GM19351 (cell line): ENCODE measurements at regions not wholly inside any gene's neighbourhood (a gene's known extent, or its start where the extent isn't known, plus 50 kb on each side); places are given as distances from the start of the nearest gene placed in this dataset.

Experiments
- ATAC-seq: cut with Tn5 transposase; IDR thresholded peaks from one replicate; pipeline ENCODE4 v1.9.1; 2021; ENCODE audit warnings: mild to moderate bottlenecking, moderate library complexity; ENCODE audit not compliant: unreplicated experiment

DNA sequence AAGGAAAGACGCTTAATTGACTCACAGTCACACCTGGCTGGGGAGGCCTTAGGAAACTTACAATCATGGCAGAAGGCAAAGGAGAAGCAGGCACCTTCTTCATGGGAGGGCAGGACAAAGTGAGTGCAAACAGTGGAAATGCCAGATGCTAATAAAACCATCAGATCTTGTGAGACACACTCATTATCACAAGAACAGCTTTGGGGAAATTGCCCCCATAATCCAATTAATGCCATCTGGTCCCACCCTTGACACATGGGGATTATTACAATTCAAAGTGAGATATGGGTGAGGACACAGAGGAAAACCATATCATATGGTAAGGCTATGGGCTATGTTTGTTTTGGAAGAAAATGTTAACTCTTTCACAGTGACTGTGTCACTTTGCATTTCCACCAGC is 1272.5 kb upstream of the CELF2 start:
- ATAC-seq, result no peak

DNA sequence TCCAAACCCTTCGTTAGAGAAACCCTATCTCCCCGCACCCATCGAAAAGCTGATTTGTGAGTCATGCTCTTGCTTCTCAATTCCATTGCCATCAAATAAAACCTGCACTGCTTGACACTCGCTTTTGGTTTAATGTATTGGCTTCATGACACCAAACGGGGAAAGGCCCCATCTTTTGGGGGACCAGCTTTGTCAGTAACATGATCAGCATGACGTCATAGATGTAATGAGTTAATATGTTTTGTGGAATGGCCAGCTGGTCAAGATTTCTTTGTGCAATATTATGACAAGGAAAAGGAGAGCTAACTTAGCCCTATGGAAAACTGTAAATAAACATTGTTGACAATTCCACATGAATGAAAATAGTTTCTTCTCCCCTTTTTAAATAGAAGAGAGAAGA is 1260.5 kb upstream of the CELF2 start:
- no peak for ATAC-seq

DNA sequence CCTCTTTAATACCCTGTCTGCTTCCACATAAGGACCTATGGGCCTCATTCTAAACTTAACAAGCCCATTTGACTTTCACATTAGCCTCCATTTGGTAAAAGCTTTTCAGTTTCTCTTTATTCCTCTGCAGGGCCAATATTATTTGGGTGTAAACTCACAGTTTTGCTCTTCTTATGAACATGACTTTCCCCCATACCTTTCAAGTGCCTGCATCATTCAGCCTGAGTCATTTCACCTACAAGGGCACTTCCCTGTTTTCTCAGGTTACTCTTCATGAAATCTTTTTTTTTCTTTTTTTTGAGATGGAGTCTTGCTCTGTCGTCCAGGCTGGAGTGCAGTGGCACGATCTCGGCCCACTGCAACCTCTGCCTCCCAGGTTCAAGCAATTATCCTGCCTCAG is 1258.1 kb upstream of the CELF2 start:
- ATAC-seq, result no peak

DNA sequence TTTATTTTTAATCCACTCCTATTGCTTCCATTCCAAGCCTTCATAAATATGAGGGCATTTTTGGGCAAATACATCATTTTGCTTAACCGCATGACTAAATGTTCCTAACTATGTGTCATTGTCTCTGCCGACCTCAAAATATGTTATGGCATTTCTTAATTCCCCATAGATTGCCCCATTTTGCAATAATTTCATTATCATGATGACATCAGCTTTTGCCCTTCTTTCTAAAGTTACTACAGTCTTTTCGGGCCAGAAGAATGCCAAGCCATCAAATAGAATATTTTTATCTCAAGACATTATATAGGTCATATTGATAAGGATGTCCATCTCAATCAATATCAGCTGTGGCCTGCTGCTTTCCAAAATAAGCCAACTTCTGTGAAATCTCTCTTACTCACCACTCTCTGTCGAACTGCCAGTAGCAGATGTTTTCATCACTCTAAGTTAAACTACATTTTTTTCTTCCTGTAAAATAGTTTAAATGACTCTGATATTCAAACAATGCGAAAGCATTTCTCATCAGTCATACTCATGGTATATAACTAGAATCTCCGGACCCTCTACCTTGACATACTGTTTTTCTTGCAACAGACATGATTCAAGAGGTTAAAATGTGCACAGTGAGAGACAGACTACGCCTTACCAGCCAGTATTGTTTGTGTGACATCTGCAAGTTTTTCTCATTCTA is 1254.6 kb upstream of the CELF2 start:
- no peak for ATAC-seq

DNA sequence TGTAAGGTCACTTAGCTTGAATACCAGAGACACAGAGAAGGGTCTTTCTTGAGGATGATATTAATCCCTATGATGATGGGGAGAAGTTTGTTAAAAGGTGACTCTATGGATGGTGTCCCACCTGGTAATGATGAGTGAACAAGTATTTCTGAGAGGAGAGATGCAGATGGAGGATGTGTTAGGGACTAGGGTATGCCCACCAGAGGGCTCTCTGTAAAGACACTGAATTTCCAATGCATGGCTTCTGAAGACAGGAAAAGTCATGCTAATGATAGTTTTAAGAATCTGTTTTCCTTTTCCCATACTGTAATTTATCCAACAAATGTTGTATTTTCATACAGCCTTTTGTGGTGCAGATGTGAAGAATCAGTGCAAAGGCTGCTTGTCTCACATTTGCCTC is 1250.9 kb upstream of the CELF2 start:
- no peak for ATAC-seq

DNA sequence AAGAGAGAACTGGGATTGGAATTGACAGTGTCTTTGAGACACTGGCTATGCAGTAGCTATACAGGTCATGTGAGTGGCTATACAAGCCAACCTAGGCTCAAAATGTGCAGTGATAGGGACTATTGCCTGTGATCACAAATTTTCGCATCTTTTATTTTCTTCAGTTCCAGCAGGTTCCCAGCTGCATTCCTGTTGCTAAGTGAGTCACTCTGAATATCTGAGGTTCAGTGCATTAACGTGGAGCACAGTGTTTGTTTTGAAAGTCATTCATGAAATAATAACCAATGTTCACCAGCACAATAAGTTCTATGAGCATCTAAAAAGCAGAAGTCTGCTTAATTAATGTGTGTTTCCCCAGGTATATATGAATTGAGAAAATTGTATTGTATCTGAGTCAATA is 1236.0 kb upstream of the CELF2 start:
- no peak for ATAC-seq

DNA sequence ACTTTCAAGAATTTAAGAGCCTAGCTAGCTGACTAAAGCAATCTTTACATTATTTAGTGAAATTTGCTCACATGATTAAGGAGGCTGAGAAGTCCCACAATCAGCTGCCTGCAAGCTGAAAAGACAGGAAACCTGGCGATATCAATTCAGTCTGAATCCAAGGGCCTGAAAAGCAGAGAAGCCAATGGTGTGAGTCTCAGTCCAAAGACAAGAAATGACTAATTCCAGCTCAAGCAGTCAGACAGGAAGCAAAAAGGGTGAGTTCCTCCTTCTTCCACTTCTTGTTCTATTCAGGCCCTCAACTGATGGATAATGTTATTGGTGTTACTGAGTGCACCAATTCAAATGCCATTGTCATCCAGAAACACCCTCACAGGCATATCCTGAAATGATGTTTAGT is 1231.6 kb upstream of the CELF2 start:
- ATAC-seq, result no peak

DNA sequence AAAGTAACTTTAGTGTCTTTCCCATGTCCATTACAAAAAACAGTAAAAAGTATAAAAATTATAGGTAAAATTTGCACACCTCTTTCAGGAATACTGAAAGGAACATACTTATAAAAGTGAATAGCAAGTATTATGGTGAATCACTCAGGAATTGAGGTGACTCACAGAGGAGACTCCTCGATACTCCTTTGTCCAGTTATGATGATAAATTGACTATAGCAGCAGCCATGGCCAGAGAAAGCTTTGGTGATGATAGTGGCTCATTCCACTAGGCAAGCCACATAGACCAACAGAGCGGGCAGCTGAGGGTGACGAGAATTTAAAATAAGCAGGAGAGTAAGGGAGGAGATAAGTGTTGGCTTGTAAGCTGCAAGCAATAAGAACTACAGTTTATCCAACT is 1231.1 kb upstream of the CELF2 start:
- ATAC-seq, result no peak

DNA sequence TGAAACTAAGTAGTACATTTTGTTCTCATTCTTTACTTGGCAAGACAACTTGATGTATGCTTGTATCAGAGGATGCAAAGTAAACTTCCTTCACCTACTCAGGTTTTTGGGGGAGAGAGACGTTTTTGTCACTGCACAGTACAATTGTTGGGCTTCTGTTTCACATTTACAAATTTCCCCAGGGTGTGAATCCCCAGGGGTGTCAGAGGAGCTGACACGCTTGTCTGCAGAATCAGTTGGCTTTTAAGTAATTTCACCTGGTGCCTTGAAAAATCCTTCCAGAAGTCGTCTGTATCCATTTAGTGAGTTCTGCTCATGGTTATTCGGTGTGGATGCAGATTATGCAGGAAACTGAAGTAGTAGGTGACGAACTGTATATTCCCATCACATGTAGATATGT is 1227.7 kb upstream of the CELF2 start:
- no peak for ATAC-seq

DNA sequence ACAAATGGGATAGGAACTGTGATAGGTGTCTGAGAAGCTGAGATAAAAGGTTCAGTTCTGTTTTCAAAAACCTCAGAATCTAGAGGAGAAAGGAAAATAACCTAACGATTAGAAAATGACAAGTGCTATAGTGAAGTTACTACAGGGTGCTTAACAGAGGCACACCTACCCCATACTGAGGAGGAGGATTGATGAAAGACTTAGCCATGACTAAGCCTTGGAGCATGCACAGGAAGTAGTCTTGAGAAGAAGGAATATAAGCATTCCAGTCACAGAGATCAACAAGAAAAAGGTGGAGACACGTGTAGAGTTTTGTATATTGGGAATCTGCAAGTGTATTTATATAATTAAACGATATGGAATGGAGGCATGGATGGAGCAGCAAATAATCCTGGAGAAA is 1225.5 kb upstream of the CELF2 start:
- ATAC-seq, result no peak

DNA sequence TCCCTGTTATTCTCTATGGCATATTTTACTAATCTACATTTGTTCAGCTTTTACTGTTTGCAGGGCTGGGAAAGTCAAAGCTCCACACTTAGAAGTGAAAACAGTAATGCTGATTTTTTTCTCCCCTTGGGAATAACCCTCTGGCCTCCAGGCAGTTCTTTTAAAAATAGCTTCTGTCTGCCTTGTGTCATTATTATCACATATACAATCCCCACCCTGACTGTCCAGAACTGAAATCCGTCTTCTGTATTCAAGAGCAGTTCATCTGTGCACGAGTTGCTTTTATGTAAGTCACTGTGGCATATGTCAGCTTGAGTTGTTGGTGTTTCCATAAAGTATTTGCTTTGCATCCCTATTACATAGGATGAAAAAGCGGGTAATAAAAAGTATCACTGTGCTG is 1221.1 kb upstream of the CELF2 start:
- no peak for ATAC-seq

DNA sequence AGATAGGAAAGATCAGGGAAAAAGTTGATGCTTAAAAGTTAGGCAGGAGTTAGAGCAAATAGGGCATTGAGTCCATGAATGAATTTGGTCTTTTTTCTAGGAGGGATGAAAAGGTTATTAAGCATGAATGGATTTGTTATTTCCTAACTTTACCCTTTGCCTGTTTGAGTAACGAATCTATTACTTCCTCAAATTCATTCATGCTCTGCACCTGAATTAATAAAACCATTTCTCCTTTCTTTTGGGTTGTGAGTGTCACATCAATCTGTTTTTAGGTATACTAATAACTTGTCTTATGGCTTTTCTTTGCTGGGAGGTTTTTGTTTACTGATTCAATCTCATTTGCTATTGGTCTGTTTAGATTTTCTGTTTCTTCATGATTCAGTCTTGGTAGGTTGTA is 1217.7 kb upstream of the CELF2 start:
- ATAC-seq, result no peak

DNA sequence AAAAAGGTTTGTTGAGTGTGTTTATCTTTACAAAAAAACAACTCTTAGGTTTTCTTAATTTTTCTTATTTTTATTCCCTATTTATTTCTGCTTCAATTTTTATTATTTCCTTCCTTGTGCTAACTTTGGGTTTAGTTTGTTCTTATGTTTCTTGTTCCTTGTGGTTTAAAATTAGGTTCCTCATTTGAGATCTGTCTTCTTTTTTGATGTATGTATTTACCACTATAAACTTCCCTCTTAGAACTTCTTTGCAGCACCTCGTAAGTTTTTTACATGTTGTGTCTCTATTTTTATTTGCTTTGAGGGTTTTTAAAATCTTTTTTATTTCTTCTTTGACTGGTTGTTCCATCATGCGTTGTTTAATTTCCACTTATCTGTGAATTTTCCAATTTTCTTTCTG is 1217.1 kb upstream of the CELF2 start:
- ATAC-seq, result no peak

DNA sequence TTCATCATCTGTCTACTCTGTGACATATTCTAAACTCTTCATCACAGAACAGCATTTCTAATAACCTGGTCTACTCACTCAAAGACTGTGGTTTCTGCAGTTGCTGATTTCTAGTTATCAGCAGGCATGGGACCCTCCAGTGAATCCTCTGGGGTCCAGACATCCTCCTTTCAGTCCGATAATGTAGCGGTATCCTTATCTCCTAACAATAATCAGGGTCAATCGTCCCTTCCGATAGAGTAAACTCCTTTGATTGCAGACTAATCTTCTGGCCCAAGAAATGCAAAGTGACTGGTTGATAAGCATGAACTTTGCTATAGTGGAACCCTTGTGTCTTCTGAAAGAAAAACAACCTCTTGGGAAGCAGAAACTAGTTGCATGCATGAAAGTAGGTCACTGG is 1209.8 kb upstream of the CELF2 start:
- ATAC-seq, result no peak

DNA sequence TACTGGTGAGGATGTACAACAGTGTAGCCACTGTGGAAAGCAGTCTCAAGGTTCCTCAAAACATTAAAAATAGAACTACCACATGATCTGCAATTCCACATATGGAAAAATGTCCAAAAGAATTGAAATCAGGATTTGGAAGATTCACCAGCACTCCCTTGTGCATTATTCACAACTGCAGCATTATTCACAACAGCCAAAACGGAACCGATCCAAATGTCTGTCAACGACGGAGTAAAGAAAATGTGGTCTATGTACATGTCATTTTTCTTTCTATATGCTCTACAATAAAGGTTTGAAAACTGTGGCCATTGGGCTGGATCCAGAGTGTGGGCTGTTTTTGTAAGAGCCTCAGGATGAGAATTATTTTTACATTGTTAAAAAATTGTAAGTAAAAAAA is 1206.1 kb upstream of the CELF2 start:
- no peak for ATAC-seq

DNA sequence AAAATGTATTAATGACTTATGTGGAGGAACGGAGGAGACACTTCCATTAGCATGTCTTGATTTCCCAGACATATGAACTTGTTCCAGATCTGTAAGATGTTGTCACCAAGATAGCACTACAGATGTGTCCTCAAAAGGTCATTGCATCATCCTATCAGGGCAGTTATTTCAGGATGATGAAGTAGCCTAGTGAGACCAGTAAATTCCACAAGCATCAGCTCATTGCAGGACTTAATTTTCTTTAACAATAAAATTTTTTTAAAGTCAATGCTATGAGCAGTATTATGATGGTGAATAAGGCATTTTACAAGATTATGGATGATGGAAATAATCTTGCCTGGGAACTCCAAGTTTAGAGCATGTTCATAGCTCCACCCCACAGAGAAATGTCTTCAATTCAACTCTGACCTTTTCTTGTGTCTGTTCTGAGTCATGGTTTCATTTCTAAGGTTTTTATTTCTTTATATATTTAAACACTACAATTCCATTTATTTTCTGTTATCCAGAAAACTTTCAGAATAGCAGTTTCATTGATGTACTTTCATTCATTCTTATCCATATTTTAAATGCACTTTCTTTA is 1203.3 kb upstream of the CELF2 start:
- ATAC-seq, result no peak

DNA sequence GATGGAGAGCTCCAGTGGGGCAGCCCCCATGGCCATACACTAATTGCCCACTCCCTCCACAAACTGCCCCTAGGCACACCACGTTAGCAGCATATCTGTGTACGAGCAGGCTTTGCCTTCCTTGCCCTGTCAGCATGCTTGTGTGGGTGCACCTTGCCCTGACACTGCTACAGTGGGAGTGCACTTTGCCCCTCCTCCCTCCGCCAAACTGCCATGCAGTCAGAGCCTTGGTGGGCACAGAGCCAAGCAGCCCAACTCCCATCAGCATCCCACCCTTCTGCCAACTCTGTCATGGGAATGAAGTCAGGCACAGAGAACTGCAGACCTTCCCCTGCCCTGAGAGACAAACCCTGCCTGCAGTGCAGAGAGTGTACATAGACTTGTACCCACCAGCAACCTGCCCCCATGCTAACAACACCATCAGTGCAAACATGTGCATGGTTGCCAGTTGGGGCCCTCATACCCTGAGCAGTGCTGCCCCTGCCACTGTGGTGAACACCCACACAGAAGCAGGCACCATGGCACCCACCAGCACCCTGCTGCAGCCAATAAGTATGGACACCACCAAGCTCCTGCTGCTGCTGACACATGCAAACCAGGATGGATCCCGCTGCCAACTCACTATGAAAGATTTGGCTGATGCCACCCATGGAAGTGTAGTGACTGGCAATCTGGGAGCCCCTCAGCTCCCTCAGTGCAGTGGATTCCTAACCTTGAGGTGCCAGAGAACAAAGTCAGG is 1197.7 kb upstream of the CELF2 start:
- ATAC-seq, result no peak

DNA sequence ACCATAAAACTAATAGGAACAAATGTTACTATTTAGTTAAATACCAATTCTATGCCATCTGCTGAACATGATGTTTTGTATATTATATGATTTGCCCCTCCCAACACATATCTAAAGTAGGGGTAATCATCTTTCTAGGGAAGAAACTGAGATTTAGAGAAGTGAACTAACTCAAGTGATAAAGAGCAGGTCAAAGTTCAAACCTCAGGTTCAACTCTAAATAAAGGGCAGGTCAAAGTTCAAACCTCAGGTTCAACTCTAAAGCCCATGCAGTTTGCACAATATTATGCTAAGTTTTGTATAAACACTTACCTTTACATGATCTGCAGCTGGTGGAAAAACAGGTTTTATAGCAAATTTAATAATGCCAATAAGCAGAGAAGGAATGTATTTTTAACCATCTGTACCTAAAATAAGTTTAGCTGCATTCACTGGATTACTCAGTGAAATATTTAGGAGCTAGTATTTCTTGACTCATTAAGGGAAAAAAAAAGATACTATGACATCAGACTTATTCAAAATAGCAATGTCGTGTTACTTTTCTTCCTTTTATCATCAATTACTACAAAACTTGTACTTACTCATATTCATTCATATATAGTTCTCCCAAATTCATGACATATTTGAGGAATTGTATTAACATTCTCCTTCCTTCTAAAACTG is 1194.3 kb upstream of the CELF2 start:
- ATAC-seq, result no peak

DNA sequence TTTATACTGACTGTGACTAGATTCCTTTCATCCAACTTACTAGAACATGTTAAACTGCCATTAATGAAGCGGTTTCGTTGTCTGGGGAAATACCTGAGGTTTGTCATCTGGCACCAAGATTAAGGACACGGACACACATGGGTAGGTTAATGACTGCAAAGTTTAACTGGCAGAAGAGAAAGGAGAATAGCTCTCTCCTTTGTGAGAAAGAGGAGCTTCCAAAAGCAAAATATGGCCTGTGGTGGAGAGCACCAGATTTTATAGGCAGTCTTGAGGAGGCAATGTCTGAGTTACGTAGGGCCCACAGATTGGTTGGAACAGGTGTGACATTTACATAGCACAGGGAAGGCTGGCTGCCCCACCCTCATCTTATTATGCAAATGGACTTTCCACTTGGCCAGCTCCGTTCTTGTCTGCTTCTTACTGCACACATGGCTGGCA is 1193.0 kb upstream of the CELF2 start:
- ATAC-seq, result no peak

DNA sequence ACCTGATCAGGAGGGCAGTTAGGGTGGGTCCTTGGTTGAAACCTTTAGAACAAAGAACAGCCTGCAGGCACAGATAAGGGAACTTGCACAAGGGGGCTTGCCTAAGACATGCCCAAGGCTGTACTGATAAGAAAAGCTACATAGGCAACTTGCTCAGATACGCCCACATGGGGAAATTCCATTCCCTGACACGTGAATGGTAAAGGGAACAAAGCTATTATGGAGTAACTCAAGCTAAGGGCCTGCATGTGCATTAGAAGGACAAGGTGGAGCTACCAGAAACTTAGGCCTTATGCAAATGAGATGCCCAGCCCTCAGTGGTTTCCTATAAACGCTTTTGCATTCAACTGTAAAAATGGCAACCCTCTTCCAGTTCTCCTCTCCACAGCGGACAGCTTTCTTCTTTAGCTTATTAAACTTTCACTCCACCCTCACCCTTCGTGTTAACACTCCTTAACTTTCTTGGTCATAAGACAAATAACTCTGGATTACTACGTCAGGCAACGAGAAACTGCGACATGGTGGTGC is 1192.1 kb upstream of the CELF2 start:
- ATAC-seq, result no peak

DNA sequence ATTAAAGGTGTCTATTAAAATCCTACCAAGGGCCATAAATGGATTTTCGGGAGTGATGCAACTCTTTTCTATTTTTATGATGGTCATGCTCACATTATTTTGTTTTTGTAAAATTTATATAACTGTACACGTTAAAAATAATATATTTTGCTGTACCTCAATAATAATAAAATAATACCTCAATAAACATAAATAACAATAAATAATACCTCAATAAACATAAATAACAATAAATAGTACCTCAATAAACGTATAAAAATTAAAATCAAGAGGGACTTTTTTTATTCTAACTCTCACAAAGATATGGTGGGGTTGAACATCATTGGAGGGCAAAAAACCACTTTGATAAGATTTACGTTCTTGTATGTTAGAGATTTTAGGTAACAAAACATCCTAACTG is 1189.6 kb upstream of the CELF2 start:
- ATAC-seq, result no peak

DNA sequence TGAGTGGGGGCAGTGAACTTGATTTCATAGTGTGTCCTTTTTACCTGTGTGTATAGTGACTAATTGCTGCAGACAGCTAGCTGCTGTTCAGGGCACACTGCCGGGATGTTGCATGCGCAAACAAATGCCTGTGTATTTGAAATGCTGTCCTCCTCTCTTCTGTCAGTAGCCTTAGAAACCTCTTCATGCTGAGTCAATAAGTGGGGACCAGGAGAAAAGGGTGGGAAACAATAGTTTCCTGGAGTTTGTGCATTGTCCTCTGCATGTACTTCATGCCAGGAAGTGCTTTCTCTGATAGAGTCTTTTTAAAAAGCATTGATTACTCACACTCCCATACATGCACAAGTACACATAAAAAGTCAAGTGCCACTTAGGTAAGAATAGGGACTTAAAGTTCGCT is 1183.7 kb upstream of the CELF2 start:
- ATAC-seq, result no peak
